ENCODE measurements at regions not wholly inside any gene's neighbourhood (a gene's known extent, or its start where the extent isn't known, plus 50 kb on each side); places are given as distances from the start of the nearest gene placed in this dataset.

GRCh38 chr3:78022232-78022631, 982.3 kb downstream of the ROBO2 start:
- H3K36me3 ChIP-seq (ENCODE audit: low read length) = no peaks in the 10 kb centered on the region
- H3K9me3 ChIP-seq (ENCODE audit: insufficient read depth, low read length) = no peaks in the 10 kb centered on the region
- H3K27me3 ChIP-seq (ENCODE audit: low read length) = no peaks in the 10 kb centered on the region
- no peaks in the 10 kb centered on the region for H3K9me2 ChIP-seq (replicated peaks; ENCODE audit: insufficient read depth, low read length)
- no peak overlapping the region for H3K4me3 ChIP-seq (ENCODE audit: insufficient read depth, low read length, poor library complexity, severe bottlenecking)
- no peaks in the 10 kb centered on the region for H3F3A ChIP-seq (ENCODE audit: insufficient read depth)
- H4K20me1 ChIP-seq (ENCODE audit: low read depth, low read length) = no peaks in the 10 kb centered on the region
- H3K79me2 ChIP-seq (ENCODE audit: insufficient read depth, low read length) = no peaks in the 10 kb centered on the region
- H3K9ac ChIP-seq (ENCODE audit: low read length) = no peak overlapping the region
- H3K27ac ChIP-seq (ENCODE audit: low read depth, low read length) = no peak overlapping the region
- no peak overlapping the region for H2AFZ ChIP-seq (ENCODE audit: low read depth, low read length, severe bottlenecking)
- TF ChIP-seq EZH2phosphoT487 (conservative IDR thresholded peaks at IDR 0.05; ENCODE audit: low read length) (no peak), CTCF (IDR thresholded peaks at IDR 0.05; ENCODE audit: insufficient read depth, low read length, poor library complexity, severe bottlenecking) (no peak)
- H3K4me2 ChIP-seq (ENCODE audit: low read depth, low read length, poor library complexity, severe bottlenecking) = no peak overlapping the region

GRCh38 chr3:78023257-78023656, 983.4 kb downstream of the ROBO2 start:
- no peak overlapping the region for H3K27ac ChIP-seq (ENCODE audit: low read depth, low read length)
- H3K36me3 ChIP-seq (ENCODE audit: low read length) = no peaks in the 10 kb centered on the region
- no peaks in the 10 kb centered on the region for H3K9me2 ChIP-seq (replicated peaks; ENCODE audit: insufficient read depth, low read length)
- no peak overlapping the region for H3K4me2 ChIP-seq (ENCODE audit: low read depth, low read length, poor library complexity, severe bottlenecking)
- no peaks in the 10 kb centered on the region for H3K27me3 ChIP-seq (ENCODE audit: low read length)
- no peaks in the 10 kb centered on the region for H3K9me3 ChIP-seq (ENCODE audit: insufficient read depth, low read length)
- no peak overlapping the region for H2AFZ ChIP-seq (ENCODE audit: low read depth, low read length, severe bottlenecking)
- TF ChIP-seq CTCF (IDR thresholded peaks at IDR 0.05; ENCODE audit: insufficient read depth, low read length, poor library complexity, severe bottlenecking) (no peak), EZH2phosphoT487 (conservative IDR thresholded peaks at IDR 0.05; ENCODE audit: low read length) (no peak)
- no peaks in the 10 kb centered on the region for H4K20me1 ChIP-seq (ENCODE audit: low read depth, low read length)
- no peak overlapping the region for H3K9ac ChIP-seq (ENCODE audit: low read length)
- no peaks in the 10 kb centered on the region for H3F3A ChIP-seq (ENCODE audit: insufficient read depth)
- H3K79me2 ChIP-seq (ENCODE audit: insufficient read depth, low read length) = no peaks in the 10 kb centered on the region
- H3K4me3 ChIP-seq (ENCODE audit: insufficient read depth, low read length, poor library complexity, severe bottlenecking) = no peak overlapping the region

GRCh38 chr3:78025916-78026315, 986.0 kb downstream of the ROBO2 start:
- Histone ChIP-seq H3K9ac (ENCODE audit: low read length) (no peak overlapping the region), H3K4me2 (ENCODE audit: low read depth, low read length, poor library complexity, severe bottlenecking) (no peak overlapping the region), H3K27me3 (ENCODE audit: low read length) (no peaks in the 10 kb centered on the region), H3K79me2 (ENCODE audit: insufficient read depth, low read length) (no peaks in the 10 kb centered on the region), H3K9me2 (replicated peaks; ENCODE audit: insufficient read depth, low read length) (no peaks in the 10 kb centered on the region), H3K4me3 (ENCODE audit: insufficient read depth, low read length, poor library complexity, severe bottlenecking) (no peak overlapping the region), H2AFZ (ENCODE audit: low read depth, low read length, severe bottlenecking) (no peak overlapping the region), H3K27ac (ENCODE audit: low read depth, low read length) (no peak overlapping the region), H3K9me3 (ENCODE audit: insufficient read depth, low read length) (no peaks in the 10 kb centered on the region), H3F3A (ENCODE audit: insufficient read depth) (no peaks in the 10 kb centered on the region), H4K20me1 (ENCODE audit: low read depth, low read length) (no peaks in the 10 kb centered on the region), H3K36me3 (ENCODE audit: low read length) (no peaks in the 10 kb centered on the region)
- no peak for TF ChIP-seq CTCF (IDR thresholded peaks at IDR 0.05; ENCODE audit: insufficient read depth, low read length, poor library complexity, severe bottlenecking)
- TF ChIP-seq EZH2phosphoT487 (conservative IDR thresholded peaks at IDR 0.05; ENCODE audit: low read length) = no peak
